HepG2 (cell line): ENCODE measurements at regions not wholly inside any gene's neighbourhood (a gene's known extent, or its start where the extent isn't known, plus 50 kb on each side); places are given as distances from the start of the nearest gene placed in this dataset.

Source experiments
- ATAC-seq: fragments of 200-7000 bp; cut with Tn5 transposase; 3 replicates; pipeline ENCODE4 v1.9.1; 2020; ENCODE audit warnings: mild to moderate bottlenecking, moderate library complexity
- BruUV-seq: library from RNA; stranded (reverse); fragments of 400-500 nt; replicated peaks from 2 replicates; lab custom pipeline; 2021; lab: Mats Ljungman, UMichigan
- CTCF ChIA-PET: fragments of 300-600 bp; formaldehyde crosslinking; extraction: SDS; loops from one replicate; lab custom pipeline; 2021; ENCODE audit warnings: low total read pairs, inconsistent platforms, low intra/inter-chr PET ratio; lab: Yijun Ruan, JAX
- POLR2A ChIA-PET: fragments of 350-600 bp; sonication (Branson Sonifier 250); formaldehyde crosslinking; loops from one replicate; lab custom pipeline; 2020; ENCODE audit warnings: antibody characterized with exemption, inconsistent platforms; lab: Yijun Ruan, JAX
- DNase-seq: peaks from one replicate; pipeline ENCODE4 v3.0.0-alpha.2; 2015; ENCODE audit warnings: low spot score
- FAIRE-seq: peaks from 3 replicates; lab custom pipeline; 2011; peaks lifted over from hg19 to GRCh38; lab: Jason Lieb, UNC
- H2AFZ ChIP-seq: one replicate; pipeline ENCODE4 v1.6.1; 2011; ENCODE audit warnings: low read length, inconsistent platforms
- H3K27ac ChIP-seq: fragments of 300-600 bp; 3 replicates; pipeline ENCODE4 v1.8.0; 2011; ENCODE audit warnings: mixed run types, mild to moderate bottlenecking, mixed read lengths, low read length, inconsistent platforms; ENCODE audit not compliant: insufficient read depth; ENCODE audit errors: extremely low read length
- H3K27me3 ChIP-seq, 2 experiments: fragments of 200-600 bp in 1 of 2; 2 replicates in 1 of 2; 3 replicates in 1 of 2; pipeline versions ENCODE4 v1.6.0 to v1.8.0; 2011; ENCODE audit warnings: low read length in 2 of 2, mild to moderate bottlenecking in 2 of 2, moderate library complexity in 2 of 2, inconsistent platforms in 1 of 2; ENCODE audit not compliant: insufficient read depth in 2 of 2, control insufficient read depth in 1 of 2
- H3K36me3 ChIP-seq, 2 experiments: fragments of 200-600 bp in 1 of 2; replicated peaks in 1 of 2; 2 replicates in 1 of 2; 3 replicates in 1 of 2; pipeline versions ENCODE4 v1.5.1 to v1.8.0; 2011; ENCODE audit warnings: low read length in 2 of 2, inconsistent platforms in 1 of 2; ENCODE audit not compliant: insufficient read depth in 2 of 2, control insufficient read depth in 1 of 2
- H3K4me1 ChIP-seq: 2 replicates; pipeline ENCODE4 v1.5.1; 2012; ENCODE audit warnings: low read length, inconsistent platforms; ENCODE audit not compliant: insufficient read depth
- H3K4me2 ChIP-seq: 2 replicates; pipeline ENCODE4 v1.6.0; 2011; ENCODE audit warnings: low read depth, low read length, inconsistent platforms
- H3K4me3 ChIP-seq, 3 experiments: fragments of 200-600 bp in 1 of 3; sonication (generic), shearing (Covaris generic) in 1 of 3; replicated peaks in 1 of 3; 2 replicates each; pipeline ENCODE4 v1.5.1; 2011 to 2016; ENCODE audit warnings: low read length in 3 of 3, inconsistent platforms in 2 of 3, low read depth in 2 of 3, mild to moderate bottlenecking in 2 of 3, control low read depth in 1 of 3, mixed read lengths in 1 of 3; ENCODE audit not compliant: insufficient read depth in 1 of 3
- H3K79me2 ChIP-seq: one replicate; pipeline ENCODE4 v1.6.1; 2011; ENCODE audit warnings: low read length, inconsistent platforms; ENCODE audit not compliant: insufficient read depth
- H3K9ac ChIP-seq: 2 replicates; pipeline ENCODE4 v1.6.0; 2011; ENCODE audit warnings: mild to moderate bottlenecking, low read depth, low read length, inconsistent platforms; ENCODE audit not compliant: insufficient read depth
- H3K9me3 ChIP-seq: 2 replicates; pipeline ENCODE4 v1.5.1; 2012; ENCODE audit warnings: mild to moderate bottlenecking, low read length
- H4K20me1 ChIP-seq: 2 replicates; pipeline ENCODE4 v1.6.0; 2011; ENCODE audit warnings: inconsistent platforms, mild to moderate bottlenecking, low read length, moderate library complexity; ENCODE audit not compliant: insufficient read depth
- BCL6 ChIP-seq: IDR thresholded peaks from 2 replicates; pipeline ENCODE4 v1.6.1; 2016; ENCODE audit warnings: missing genetic modification reagents, missing compliant biosample characterization
- MEIS2 ChIP-seq: sonication (generic); formaldehyde crosslinking; IDR thresholded peaks from 2 replicates; pipeline ENCODE4 v1.9.0; 2021; ENCODE audit warnings: mild to moderate bottlenecking, missing genetic modification reagents
- NCOA1 ChIP-seq: sonication (generic); formaldehyde crosslinking; IDR thresholded peaks from 2 replicates; pipeline ENCODE4 v1.9.0; 2021; ENCODE audit warnings: missing genetic modification reagents
- PHB2 ChIP-seq: fragments of 450-650 bp; IDR thresholded peaks from 2 replicates; pipeline ENCODE4 v1.6.1; 2018; ENCODE audit not compliant: partially characterized antibody
- RBM39 ChIP-seq: fragments of 200-400 bp; formaldehyde crosslinking; IDR thresholded peaks from one replicate; pipeline ENCODE4 v1.6.1; 2018; ENCODE audit warnings: antibody characterized with exemption, mild to moderate bottlenecking, low read depth, low read length; ENCODE audit not compliant: poor library complexity, severe bottlenecking
- RXRB ChIP-seq: IDR thresholded peaks from 2 replicates; pipeline ENCODE4 v1.6.1; 2016; ENCODE audit warnings: borderline replicate concordance, missing genetic modification reagents, missing compliant biosample characterization
- SMYD3 ChIP-seq: sonication (generic); formaldehyde crosslinking; IDR thresholded peaks from 2 replicates; pipeline ENCODE4 v1.8.1; 2023; ENCODE audit warnings: mild to moderate bottlenecking, missing genetic modification reagents
- ZNF225 ChIP-seq: sonication (generic); formaldehyde crosslinking; IDR thresholded peaks from 2 replicates; pipeline ENCODE4 v1.4.0; 2020; ENCODE audit warnings: mild to moderate bottlenecking, missing genetic modification reagents
- ZNF234 ChIP-seq: sonication (generic); formaldehyde crosslinking; conservative IDR thresholded peaks from 2 replicates; pipeline ENCODE4 v1.5.1; 2020; ENCODE audit warnings: mild to moderate bottlenecking, missing genetic modification reagents
- ZNF3 ChIP-seq: IDR thresholded peaks from 2 replicates; pipeline ENCODE4 v1.7.0; 2017; ENCODE audit warnings: inconsistent platforms
- ZNF383 ChIP-seq: sonication (generic); formaldehyde crosslinking; IDR thresholded peaks from 2 replicates; pipeline ENCODE4 v1.4.0; 2020; ENCODE audit warnings: missing genetic modification reagents, mild to moderate bottlenecking, borderline replicate concordance
- ZNF567 ChIP-seq: sonication (generic); formaldehyde crosslinking; IDR thresholded peaks from 2 replicates; pipeline ENCODE4 v1.8.1; 2023; ENCODE audit warnings: mild to moderate bottlenecking, missing genetic modification reagents, borderline replicate concordance
- ZNF614 ChIP-seq: IDR thresholded peaks from 2 replicates; pipeline ENCODE4 v1.6.1; 2018; ENCODE audit warnings: missing biosample characterization, missing genetic modification reagents, inconsistent platforms, borderline replicate concordance
- WGBS: methylation state at CpG from one replicate; pipeline ENCODE4 v1.1.6; 2017; ENCODE audit warnings: low lambda C conversion rate; 5-methylcytosine and 5-hydroxymethylcytosine counted together
- in situ Hi-C: cut with HindIII; loops from 2 replicates; pipeline ENCODE4 v1.10.0; 2017; ENCODE audit warnings: low pct_unique_long_range_greater_than_20kb; ENCODE audit not compliant: extremely low pct_ligation_motif_present
- intact Hi-C: fragments of 100-400 bp; cut with micrococcal nuclease; formaldehyde crosslinking; loops from one replicate; pipeline ENCODE4 v1.10.0; 2022; ENCODE audit not compliant: unreplicated experiment

GRCh38 chr1:189874715-189875435 lies 602.8 kb downstream of the BRINP3 start (continued):
- TF ChIP-seq ZNF567 (CRISPR knock-in tag) (no peak), ZNF614 (CRISPR knock-in tag) (no peak), SMYD3 (no peak)
- TF ChIP-seq, all 625 proteins: peak for 2

- Histone ChIP-seq H3K4me1 (no peaks in the 10 kb centered on the region), H3K9ac (no peak overlapping the region), H3K79me2 (no peaks in the 10 kb centered on the region), H3K36me3 (no peaks in the 10 kb centered on the region), H2AFZ (no peak overlapping the region), H3K27ac (no peak overlapping the region), H3K4me3 (no peak overlapping the region), H3K27me3 (no peaks in the 10 kb centered on the region), H4K20me1 (no peaks in the 10 kb centered on the region), H3K4me2 (no peak overlapping the region), H3K9me3 (no peaks in the 10 kb centered on the region)
- ChIA-PET POLR2A (no interaction called here), CTCF (no interaction called here)
- no peak for ATAC-seq
- no peak for DNase-seq
- no peak for TF ChIP-seq ZNF383 (CRISPR knock-in tag)
- no peak for TF ChIP-seq PHB2
- no peak for TF ChIP-seq ZNF3
- no peak for TF ChIP-seq NCOA1 (CRISPR knock-in tag)
- no peak for TF ChIP-seq BCL6 (CRISPR knock-in tag)
- no peak for TF ChIP-seq RBM39
- no peak for TF ChIP-seq MEIS2 (CRISPR knock-in tag)
- TF ChIP-seq RXRB (CRISPR knock-in tag): no peak
- no peak for TF ChIP-seq ZNF225 (CRISPR knock-in tag)
- TF ChIP-seq ZNF234: no peak
- BruUV-seq: no TSS peak
- WGBS: 19% methylated on average over 3 of the region's 3 CpGs
- intact Hi-C loops (no loop called here), in situ Hi-C loops (no loop called here)
- FAIRE-seq: no peak
These were observed 597.5 kb downstream of the BRINP3 start for GRCh38 chr1:189880135-189880534.
